Kidney (tissue), 13 donors: ENCODE measurements at regions not wholly inside any gene's neighbourhood (a gene's known extent, or its start where the extent isn't known, plus 50 kb on each side); places are given as distances from the start of the nearest gene placed in this dataset.

Experiments used
- DNase-seq, 5 donors: peaks; one replicate each; pipeline ENCODE4 v3.0.0-alpha.2; 2013 to 2020
- FAIRE-seq: peaks from 2 replicates; lab custom pipeline; 2012; peaks lifted over from hg19 to GRCh38; lab: Jason Lieb, UNC
- H3K27ac ChIP-seq, 2 donors: one replicate each; pipeline ENCODE4 v1.7.0; 2013; ENCODE audit warnings: low read depth in 2 of 2, low read length in 2 of 2, inconsistent platforms in 1 of 2
- H3K27me3 ChIP-seq: one replicate; pipeline ENCODE4 v1.7.1; 2013; ENCODE audit warnings: low read length, inconsistent platforms; ENCODE audit not compliant: control insufficient read depth, insufficient read depth
- H3K36me3 ChIP-seq, 3 donors: one replicate each; pipeline versions ENCODE4 v1.7.0 to v1.7.1; 2013; ENCODE audit warnings: low read length in 3 of 3, control low read depth in 1 of 3, inconsistent platforms in 1 of 3; ENCODE audit not compliant: insufficient read depth in 3 of 3, control insufficient read depth in 2 of 3
- H3K4me1 ChIP-seq, 3 donors: one replicate each; pipeline versions ENCODE4 v1.7.0 to v1.7.1; 2013; ENCODE audit warnings: low read length in 3 of 3, inconsistent platforms in 1 of 3, low read depth in 1 of 3; ENCODE audit not compliant: control insufficient read depth in 2 of 3, insufficient read depth in 2 of 3
- H3K4me3 ChIP-seq, 3 donors: one replicate each; pipeline versions ENCODE4 v1.7.0 to v1.8.1; 2013; ENCODE audit warnings: low read length in 3 of 3, control low read depth in 1 of 3, inconsistent platforms in 1 of 3
- H3K9ac ChIP-seq, 3 donors: one replicate each; pipeline versions ENCODE4 v1.7.0 to v1.7.1; 2013; ENCODE audit warnings: low read length in 3 of 3, control low read depth in 1 of 3, inconsistent platforms in 1 of 3
- H3K9me3 ChIP-seq, 3 donors: one replicate each; pipeline versions ENCODE4 v1.7.0 to v1.7.1; 2013; ENCODE audit warnings: low read length in 3 of 3, control low read depth in 1 of 3, inconsistent platforms in 1 of 3; ENCODE audit not compliant: control insufficient read depth in 2 of 3, insufficient read depth in 1 of 3
- intact Hi-C: fragments of 100-400 bp; cut with DNase I; formaldehyde crosslinking; loops from one replicate; pipeline ENCODE4 v1.11.1; 2022
- TF ChIP-seq, protein P1 (sequence below): IDR thresholded peaks from 3 replicates; pipeline ENCODE4 v1.5.1; 2012; ENCODE audit warnings: mild to moderate bottlenecking, moderate library complexity, borderline replicate concordance; ENCODE audit not compliant: insufficient read depth; ENCODE audit errors: extremely low read depth
- donor health status: control.
- donor health status: control.
- donor health status: control.
- donor health status: control.
- donor health status: control.
- donor health status: DM: yes; HTN: yes; CAD: no.
- donor health status: Normal renal cell carcinoma (clear cell type).

DNA sequence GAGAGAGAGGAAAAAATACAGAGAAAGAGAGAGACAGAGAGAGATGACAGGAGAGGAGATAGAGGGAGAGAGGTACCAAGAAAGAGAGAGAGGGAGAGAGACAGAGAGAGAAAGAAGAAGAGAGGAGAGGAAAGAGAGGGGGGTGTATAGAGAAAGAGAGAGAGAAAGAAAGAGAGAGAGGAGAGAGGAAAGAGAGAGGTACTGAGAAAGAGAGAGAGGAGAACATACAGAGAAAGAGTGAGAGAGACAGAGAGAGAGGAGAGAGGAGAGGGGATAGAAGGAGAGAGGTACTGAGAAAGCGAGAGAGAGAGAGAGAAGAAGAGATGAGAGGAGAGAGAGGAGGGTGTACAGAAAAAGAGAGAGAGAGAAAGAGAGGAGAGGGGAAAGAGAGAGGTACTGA, 269.4 kb downstream of the CRLF2 start:
- H3K27me3 ChIP-seq: no peaks in the 10 kb centered on the region
- H3K9me3 ChIP-seq: peaks cover 0 to 2% (median 0%) of the 10 kb centered on the region in 3 donors
- no peaks in the 10 kb centered on the region for H3K4me1 ChIP-seq
- H3K9ac ChIP-seq: no peak overlapping the region
- no peak overlapping the region for H3K4me3 ChIP-seq
- TF ChIP-seq, protein P1, sequence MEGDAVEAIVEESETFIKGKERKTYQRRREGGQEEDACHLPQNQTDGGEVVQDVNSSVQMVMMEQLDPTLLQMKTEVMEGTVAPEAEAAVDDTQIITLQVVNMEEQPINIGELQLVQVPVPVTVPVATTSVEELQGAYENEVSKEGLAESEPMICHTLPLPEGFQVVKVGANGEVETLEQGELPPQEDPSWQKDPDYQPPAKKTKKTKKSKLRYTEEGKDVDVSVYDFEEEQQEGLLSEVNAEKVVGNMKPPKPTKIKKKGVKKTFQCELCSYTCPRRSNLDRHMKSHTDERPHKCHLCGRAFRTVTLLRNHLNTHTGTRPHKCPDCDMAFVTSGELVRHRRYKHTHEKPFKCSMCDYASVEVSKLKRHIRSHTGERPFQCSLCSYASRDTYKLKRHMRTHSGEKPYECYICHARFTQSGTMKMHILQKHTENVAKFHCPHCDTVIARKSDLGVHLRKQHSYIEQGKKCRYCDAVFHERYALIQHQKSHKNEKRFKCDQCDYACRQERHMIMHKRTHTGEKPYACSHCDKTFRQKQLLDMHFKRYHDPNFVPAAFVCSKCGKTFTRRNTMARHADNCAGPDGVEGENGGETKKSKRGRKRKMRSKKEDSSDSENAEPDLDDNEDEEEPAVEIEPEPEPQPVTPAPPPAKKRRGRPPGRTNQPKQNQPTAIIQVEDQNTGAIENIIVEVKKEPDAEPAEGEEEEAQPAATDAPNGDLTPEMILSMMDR: no peak
- H3K27ac ChIP-seq: no peak overlapping the region
- FAIRE-seq: no peak
- intact Hi-C loops: no loop called here
- no peaks in the 10 kb centered on the region for H3K36me3 ChIP-seq
- no peak for DNase-seq

DNA sequence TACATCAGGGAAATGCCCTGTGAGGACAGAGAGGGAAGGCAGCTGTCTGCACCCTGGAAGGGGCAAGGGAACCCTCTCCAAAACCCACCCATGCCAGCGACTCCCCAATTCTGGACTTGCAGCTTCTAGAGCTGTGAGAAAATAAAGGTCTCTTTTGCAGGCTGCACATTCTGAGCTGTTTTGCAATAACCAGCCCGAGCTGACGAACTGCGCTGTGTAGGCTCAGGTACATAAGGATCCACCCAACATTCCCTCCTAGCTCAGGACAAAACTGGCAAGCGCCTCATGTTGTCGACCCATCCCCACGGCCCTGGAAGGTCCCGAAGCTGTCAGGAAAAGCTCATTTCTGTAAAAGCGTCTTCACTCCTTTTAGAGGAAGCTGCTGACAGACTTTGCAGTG, 271.8 kb downstream of the CRLF2 start:
- Histone ChIP-seq H3K9ac (no peak overlapping the region), H3K4me1 (no peaks in the 10 kb centered on the region), H3K4me3 (no peak overlapping the region), H3K9me3 (no peaks in the 10 kb centered on the region), H3K27me3 (no peaks in the 10 kb centered on the region), H3K27ac (no peak overlapping the region), H3K36me3 (no peaks in the 10 kb centered on the region)
- TF ChIP-seq, protein P1: no peak
- intact Hi-C loops: no loop called here
- FAIRE-seq (no peak), DNase-seq (no peak)

DNA sequence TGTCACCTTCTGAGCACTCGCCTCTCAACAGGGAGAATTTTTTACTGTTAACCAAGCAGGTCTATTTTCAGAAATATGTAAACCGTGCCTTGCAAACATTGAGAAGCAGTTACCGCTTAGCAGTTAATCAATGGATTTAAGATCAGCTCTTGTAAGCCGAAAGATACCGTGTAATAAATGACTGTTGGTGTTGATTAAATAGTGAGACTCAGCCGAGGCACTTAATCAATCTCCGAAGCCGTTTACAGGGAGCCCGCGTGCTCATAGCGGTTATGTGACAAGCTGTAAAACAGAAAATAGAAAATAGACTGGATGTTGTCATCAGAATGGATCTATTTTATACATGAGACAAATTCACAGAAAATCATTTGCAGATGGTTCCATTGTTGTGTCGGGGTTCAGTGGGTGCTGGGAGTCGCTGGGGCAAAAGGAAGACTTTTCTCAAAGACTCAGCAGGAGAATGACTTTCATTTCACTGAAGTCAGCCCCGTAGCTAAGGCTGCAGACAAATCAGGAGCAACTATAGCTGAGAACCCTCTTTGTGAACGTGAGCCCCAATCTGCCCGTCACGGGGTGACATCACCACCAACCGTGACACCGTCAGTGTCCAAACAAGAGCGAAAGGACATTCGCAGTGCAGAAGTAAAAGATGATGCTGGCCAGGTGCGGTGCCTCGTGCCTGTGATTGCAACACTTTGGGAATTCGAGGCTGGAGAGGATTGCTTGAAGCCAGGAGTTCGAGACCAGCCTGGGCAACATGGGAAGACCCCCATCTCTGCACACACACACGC, 275.3 kb downstream of the CRLF2 start:
- DNase-seq (no peak), FAIRE-seq (no peak)
- no peak overlapping the region for H3K4me3 ChIP-seq
- H3K36me3 ChIP-seq: no peaks in the 10 kb centered on the region
- no peak overlapping the region for H3K27ac ChIP-seq
- TF ChIP-seq, protein P1: no peak
- H3K9me3 ChIP-seq: no peaks in the 10 kb centered on the region
- H3K27me3 ChIP-seq: no peaks in the 10 kb centered on the region
- H3K4me1 ChIP-seq: no peaks in the 10 kb centered on the region
- intact Hi-C loops: no loop called here
- no peak overlapping the region for H3K9ac ChIP-seq
